Right ventricle myocardium superior (tissue), 1 donor: ENCODE measurements at regions not wholly inside any gene's neighbourhood (a gene's known extent, or its start where the extent isn't known, plus 50 kb on each side); places are given as distances from the start of the nearest gene placed in this dataset.
"Not testable (repeated sequence)": the region's sequence is repeated elsewhere in the genome, so short reads cannot be mapped to it uniquely, and the experiment has no call there.

ENCODE experiments used
- ATAC-seq: fragments of 200-7000 bp; cut with Tn5 transposase; one replicate; pipeline ENCODE4 v1.9.1; 2020; ENCODE audit warnings: mild to moderate bottlenecking; ENCODE audit not compliant: poor library complexity
- DNase-seq: peaks from one replicate; pipeline ENCODE4 v3.0.0-alpha.2; 2020
- intact Hi-C: fragments of 100-400 bp; cut with DNase I; formaldehyde crosslinking; loops from one replicate; pipeline ENCODE4 v1.11.2; 2022
- donor health status: DM: no; HTN: yes; CAD: no; lungs with severe emphysema.

GRCh38 chr13:76000131-76000530 lies 364.0 kb downstream of the LMO7 start:
- DNase-seq (no peak), ATAC-seq (peak; percentile 31)
- intact Hi-C loops, result no loop called here

GRCh38 chr13:75996582-75996981 lies 360.5 kb downstream of the LMO7 start:
- ATAC-seq, result no peak
- intact Hi-C loops, result no loop called here
- no peak for DNase-seq

GRCh38 chr13:75995966-75996365 lies 359.8 kb downstream of the LMO7 start:
- ATAC-seq (no peak), DNase-seq (no peak)
- intact Hi-C loops, result no loop called here

GRCh38 chr13:75993823-75994222 lies 357.7 kb downstream of the LMO7 start:
- DNase-seq (no peak), ATAC-seq (no peak)
- intact Hi-C loops, result no loop called here

- ATAC-seq, result no peak
- intact Hi-C loops, result no loop called here
- DNase-seq, result no peak
These were observed 357.1 kb downstream of the LMO7 start for GRCh38 chr13:75993241-75993640.

- DNase-seq, result no peak
- no peak for ATAC-seq
- intact Hi-C loops, result no loop called here
These were observed 350.7 kb downstream of the LMO7 start for GRCh38 chr13:75986818-75987217.

- ATAC-seq, result peak; percentile 38
- no peak for DNase-seq
- intact Hi-C loops, result no loop called here
These were observed 349.0 kb downstream of the LMO7 start for GRCh38 chr13:75985132-75985531.

- DNase-seq (no peak), ATAC-seq (no peak)
- intact Hi-C loops, result no loop called here
These were observed 342.7 kb downstream of the LMO7 start for GRCh38 chr13:75978818-75979217.

- no peak for ATAC-seq
- intact Hi-C loops, result no loop called here
- DNase-seq, result no peak
These were observed 332.1 kb downstream of the LMO7 start for GRCh38 chr13:75968103-75968838.

- intact Hi-C loops, result no loop called here
- ATAC-seq (peak; percentile 41), DNase-seq (no peak)
These were observed 327.2 kb downstream of the LMO7 start for GRCh38 chr13:75963302-75963701.

- DNase-seq, result no peak
- ATAC-seq, result no peak
- intact Hi-C loops, result no loop called here
These were observed 325.8 kb downstream of the LMO7 start for GRCh38 chr13:75961911-75962310.

- DNase-seq (no peak), ATAC-seq (no peak)
- intact Hi-C loops, result no loop called here
These were observed 324.4 kb downstream of the LMO7 start for GRCh38 chr13:75960538-75960994.

- no peak for DNase-seq
- intact Hi-C loops, result no loop called here
- no peak for ATAC-seq
These were observed 323.8 kb downstream of the LMO7 start for GRCh38 chr13:75959861-75960481.

- DNase-seq, intact Hi-C loops, ATAC-seq: not testable (repeated sequence)
These were observed 317.5 kb downstream of the LMO7 start for GRCh38 chr13:75953589-75953988.

GRCh38 chr13:75947448-75947847 lies 311.3 kb downstream of the LMO7 start:
- DNase-seq, result no peak
- ATAC-seq, result no peak
- intact Hi-C loops, result no loop called here

- DNase-seq (no peak), ATAC-seq (peak; percentile 46)
These were observed 310.6 kb downstream of the LMO7 start for GRCh38 chr13:75946536-75947284.

GRCh38 chr13:75945841-75946482 lies 309.8 kb downstream of the LMO7 start:
- ATAC-seq (no peak), DNase-seq (no peak)
- intact Hi-C loops, result no loop called here

More at GRCh38 chr13:75946536-75947284, 310.6 kb downstream of the LMO7 start:
- intact Hi-C loops, result no loop called here

GRCh38 chr13:75938811-75939560 lies 302.9 kb downstream of the LMO7 start:
- peak; percentile 27 for ATAC-seq
- intact Hi-C loops, result no loop called here
- no peak for DNase-seq

GRCh38 chr13:75936791-75937190 lies 300.7 kb downstream of the LMO7 start:
- no peak for ATAC-seq
- no peak for DNase-seq
- intact Hi-C loops, result no loop called here
